ENCODE measurements at regions not wholly inside any gene's neighbourhood (a gene's known extent, or its start where the extent isn't known, plus 50 kb on each side); places are given as distances from the start of the nearest gene placed in this dataset.

GRCh38 chr12:40534828-40535227, 157.4 kb upstream of the CNTN1 start:
- Histone ChIP-seq H3K79me1 (ENCODE audit: insufficient read depth, low read depth, low read length, poor library complexity, severe bottlenecking) (no peaks in the 10 kb centered on the region), H3K4ac (ENCODE audit: low read depth, low read length) (no peak overlapping the region), H3K9me3 (ENCODE audit: control insufficient read depth, low read depth, low read length) (no peaks in the 10 kb centered on the region), H4K8ac (replicated peaks; ENCODE audit: insufficient read length, low read depth, low read length) (no peak overlapping the region), H4K91ac (ENCODE audit: insufficient read length, low read depth, low read length) (no peak overlapping the region), H3K56ac (ENCODE audit: insufficient read length, low read depth, low read length) (no peak overlapping the region), H2AFZ (ENCODE audit: low read length) (no peak overlapping the region), H3K9ac (ENCODE audit: extremely low read depth, insufficient read length, low read length) (no peak overlapping the region), H4K5ac (ENCODE audit: insufficient read length, low read depth, low read length) (no peak overlapping the region), H3K27me3 (ENCODE audit: insufficient read depth, low read length) (no peaks in the 10 kb centered on the region), H3K14ac (ENCODE audit: insufficient read depth, low read length) (no peak overlapping the region), H3T11ph (ENCODE audit: low read length) (no peak overlapping the region), H3K4me1 (ENCODE audit: insufficient read depth, low read length) (no peaks in the 10 kb centered on the region), H2BK12ac (ENCODE audit: insufficient read length, low read depth, low read length) (no peak overlapping the region), H3K23ac (ENCODE audit: insufficient read length, low read depth, low read length) (no peak overlapping the region), H3K23me2 (ENCODE audit: insufficient read length, low read depth, low read length, poor library complexity, severe bottlenecking) (no peaks in the 10 kb centered on the region), H2AK5ac (ENCODE audit: insufficient read length, low read length) (no peak overlapping the region), H2BK20ac (ENCODE audit: low read depth, low read length, poor library complexity, severe bottlenecking) (no peak overlapping the region), H3K4me2 (ENCODE audit: insufficient read depth, insufficient read length, low read length) (no peak overlapping the region), H3K27ac (ENCODE audit: insufficient read length, low read depth, low read length) (no peak overlapping the region), H2BK120ac (ENCODE audit: low read depth, low read length, poor library complexity, severe bottlenecking) (no peak overlapping the region), H3K79me2 (ENCODE audit: insufficient read depth, low read length) (no peaks in the 10 kb centered on the region), H2BK15ac (ENCODE audit: low read depth, low read length) (0 out of 2 replicates have a peak overlapping the region, but pooled peaks have one; percentile 24), H4K20me1 (ENCODE audit: control insufficient read depth, insufficient read depth, insufficient read length) (no peaks in the 10 kb centered on the region), H2BK5ac (ENCODE audit: insufficient read length, low read length) (no peak overlapping the region), H3K18ac (ENCODE audit: insufficient read length, low read depth, low read length) (no peak overlapping the region)
- H3K4me1 Mint-ChIP-seq, result peaks cover 8% of the 10 kb centered on the region in 2 experiments
- H3K9me3 Mint-ChIP-seq, result no peaks in the 10 kb centered on the region
- WGBS (ENCODE audit: extremely low coverage, insufficient read length, low lambda C conversion rate), result no CpG with 5 or more reads among the region's 4 CpGs
- no peak for TF ChIP-seq CTCF (conservative IDR thresholded peaks at IDR 0.05)
- DNase-seq, result no peak
- no peak overlapping the region for H3K4me3 Mint-ChIP-seq
- H3K27ac Mint-ChIP-seq, result no peak overlapping the region; a peak in 1 of 7 replicates
- no peaks in the 10 kb centered on the region for H3K36me3 Mint-ChIP-seq (ENCODE audit: insufficient read depth in 1 of 3, low read depth in 3 of 3)
- peaks cover 5% of the 10 kb centered on the region for H3K27me3 Mint-ChIP-seq (ENCODE audit: low read depth)

All from H9 (cell line).